ENCODE measurements at regions not wholly inside any gene's neighbourhood (a gene's known extent, or its start where the extent isn't known, plus 50 kb on each side); places are given as distances from the start of the nearest gene placed in this dataset.
"Not testable (repeated sequence)": the region's sequence is repeated elsewhere in the genome, so short reads cannot be mapped to it uniquely, and the experiment has no call there.

- Histone ChIP-seq H3K4me3 (ENCODE audit: low read depth, low read length) (no peak overlapping the region), H3K9me3 (ENCODE audit: severe bottlenecking) (no peaks in the 10 kb centered on the region), H3K27me3 (ENCODE audit: insufficient read depth, low read depth, severe bottlenecking) (no peaks in the 10 kb centered on the region), H3K36me3 (no peaks in the 10 kb centered on the region), H3K27ac (no peak overlapping the region)
- DNase-seq, result peak; percentile 10
- no peak for TF ChIP-seq CTCF (IDR thresholded peaks at IDR 0.05; ENCODE audit: low read depth, low read length)
Measured at GRCh38 chr7:16268821-16269768, 152.2 kb downstream of the CRPPA start.

GRCh38 chr7:16267953-16268820, 153.2 kb downstream of the CRPPA start:
- no peak overlapping the region for H3K4me3 ChIP-seq (ENCODE audit: low read depth, low read length)

GRCh38 chr7:16266877-16267276, 154.5 kb downstream of the CRPPA start:
- no peaks in the 10 kb centered on the region for H3K9me3 ChIP-seq (ENCODE audit: severe bottlenecking)
- H3K27me3 ChIP-seq (ENCODE audit: insufficient read depth, low read depth, severe bottlenecking), result no peaks in the 10 kb centered on the region
- no peak overlapping the region for H3K27ac ChIP-seq
- no peak overlapping the region for H3K4me3 ChIP-seq (ENCODE audit: low read depth, low read length)
- DNase-seq, result no peak
- TF ChIP-seq CTCF (IDR thresholded peaks at IDR 0.05; ENCODE audit: low read depth, low read length), result no peak
- H3K36me3 ChIP-seq, result no peaks in the 10 kb centered on the region

More at GRCh38 chr7:16267953-16268820, 153.2 kb downstream of the CRPPA start:
- Histone ChIP-seq H3K36me3 (no peaks in the 10 kb centered on the region), H3K27ac (no peak overlapping the region), H3K27me3 (ENCODE audit: insufficient read depth, low read depth, severe bottlenecking) (no peaks in the 10 kb centered on the region), H3K9me3 (ENCODE audit: severe bottlenecking) (no peaks in the 10 kb centered on the region)
- DNase-seq, result no peak
- no peak for TF ChIP-seq CTCF (IDR thresholded peaks at IDR 0.05; ENCODE audit: low read depth, low read length)

- H3K27ac ChIP-seq; H3K27me3 ChIP-seq (ENCODE audit: insufficient read depth, low read depth, severe bottlenecking); H3K36me3 ChIP-seq; H3K9me3 ChIP-seq (ENCODE audit: severe bottlenecking); H3K4me3 ChIP-seq (ENCODE audit: low read depth, low read length); DNase-seq: not testable (repeated sequence)
Measured at GRCh38 chr7:16266470-16266869, 154.9 kb downstream of the CRPPA start.

GRCh38 chr7:16265863-16266458, 155.4 kb downstream of the CRPPA start:
- no peaks in the 10 kb centered on the region for H3K27me3 ChIP-seq (ENCODE audit: insufficient read depth, low read depth, severe bottlenecking)
- no peak overlapping the region for H3K27ac ChIP-seq
- no peak for TF ChIP-seq CTCF (IDR thresholded peaks at IDR 0.05; ENCODE audit: low read depth, low read length)
- no peak overlapping the region for H3K4me3 ChIP-seq (ENCODE audit: low read depth, low read length)
- no peaks in the 10 kb centered on the region for H3K36me3 ChIP-seq
- no peaks in the 10 kb centered on the region for H3K9me3 ChIP-seq (ENCODE audit: severe bottlenecking)
- no peak for DNase-seq

Data from WERI-Rb-1 (cell line).